ENCODE measurements at regions not wholly inside any gene's neighbourhood (a gene's known extent, or its start where the extent isn't known, plus 50 kb on each side); places are given as distances from the start of the nearest gene placed in this dataset.
"Not testable (repeated sequence)": the region's sequence is repeated elsewhere in the genome, so short reads cannot be mapped to it uniquely, and the experiment has no call there.

DNA sequence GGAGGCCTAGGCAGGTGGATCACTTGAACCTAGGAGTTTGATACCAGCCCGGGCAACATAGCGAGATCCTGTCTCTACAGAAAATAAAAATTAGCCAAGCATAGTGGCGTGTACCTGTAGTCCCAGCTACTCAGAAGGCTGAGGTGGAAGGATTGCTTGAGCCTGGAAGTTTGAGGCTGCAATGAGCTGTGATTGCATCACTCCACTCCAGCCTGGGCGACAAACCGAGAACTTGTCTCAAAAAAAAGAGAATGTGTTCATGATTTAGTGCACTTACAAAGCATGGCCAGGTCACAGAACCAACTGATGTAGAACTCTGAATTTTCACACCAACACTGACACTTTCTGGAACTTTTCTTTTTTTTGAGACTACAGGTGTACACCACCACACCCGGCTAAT lies 182.7 kb downstream of the ZFP64 start:
- DNase-seq (ENCODE audit: low spot score): no peak

GRCh38 chr20:52004715-52005114 lies 186.9 kb downstream of the ZFP64 start:
- no peak for DNase-seq (ENCODE audit: low spot score)

DNA sequence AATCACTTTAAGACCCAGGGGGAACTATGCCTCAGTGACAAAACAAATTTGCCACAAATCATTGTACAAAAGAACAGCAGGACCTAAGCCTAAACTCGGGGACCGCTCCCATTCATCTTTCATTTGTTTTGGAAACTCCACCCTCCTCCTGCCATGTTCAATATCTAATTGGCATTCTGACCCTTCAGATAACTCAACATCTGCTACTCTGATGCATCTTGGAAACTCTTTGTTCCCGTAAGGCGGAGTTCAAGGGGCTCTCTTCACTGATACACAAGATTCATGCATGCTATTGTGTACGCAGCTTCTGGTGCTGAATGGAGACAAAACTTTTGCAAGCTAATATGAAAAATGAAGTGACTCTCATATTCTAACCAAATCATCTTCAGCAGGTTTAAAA lies 187.6 kb downstream of the ZFP64 start:
- DNase-seq (ENCODE audit: low spot score): no peak

DNA sequence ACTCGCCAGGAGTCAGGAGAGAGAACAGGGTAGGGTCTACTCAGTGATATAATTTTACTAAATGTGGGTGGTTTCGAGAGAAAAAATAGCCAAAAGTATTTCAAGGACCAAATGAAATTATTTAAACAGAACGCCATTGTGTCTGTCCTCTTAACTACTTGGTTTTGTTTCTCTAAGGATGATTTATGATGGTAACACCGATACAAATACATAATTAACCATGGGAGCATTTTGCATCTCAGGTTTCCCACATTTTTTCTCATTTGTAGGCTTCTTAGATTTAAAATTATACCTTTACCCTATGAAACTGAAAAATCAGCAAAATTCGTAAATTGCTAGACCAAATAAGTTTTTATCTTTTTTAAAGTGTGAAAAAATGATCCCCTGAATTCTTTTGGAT lies 188.2 kb downstream of the ZFP64 start:
- DNase-seq (ENCODE audit: low spot score): no peak

DNA sequence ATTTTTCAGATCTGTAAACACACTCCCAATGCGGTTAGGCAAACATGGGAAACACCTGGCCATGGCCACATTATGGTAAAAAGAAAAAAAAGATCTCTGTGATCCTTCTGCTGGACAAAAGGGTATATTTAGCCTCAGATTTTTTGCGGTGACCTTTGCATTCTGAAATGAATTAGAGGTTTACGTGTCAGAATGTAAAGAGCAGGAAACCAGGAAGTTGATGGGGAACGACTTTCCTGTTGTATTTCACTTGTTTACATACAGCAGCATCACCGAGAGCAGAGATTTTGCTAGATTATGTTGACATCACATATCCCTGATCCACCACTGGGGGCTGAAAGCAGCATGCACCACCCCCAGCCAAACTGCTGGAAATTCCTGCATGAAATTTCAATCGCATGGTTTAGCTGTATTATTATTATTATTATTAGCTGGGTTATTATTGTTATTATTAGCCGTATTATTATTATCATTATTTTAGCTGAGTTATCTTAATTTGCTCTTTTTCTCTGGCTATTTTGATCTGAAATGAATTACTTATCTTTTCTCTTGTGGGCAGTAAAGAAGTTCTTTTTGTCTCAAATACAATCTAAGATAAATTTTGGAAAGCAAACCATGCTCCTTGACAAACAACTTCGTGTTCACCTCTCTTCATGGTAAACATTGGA lies 189.4 kb downstream of the ZFP64 start:
- DNase-seq (ENCODE audit: low spot score): peak; percentile 32

- not testable (repeated sequence) for DNase-seq (ENCODE audit: low spot score)
Observed at GRCh38 chr20:51997281-51997936, 194.2 kb downstream of the ZFP64 start.

- no peak for DNase-seq (ENCODE audit: low spot score)
Observed at GRCh38 chr20:51995551-51995951, 193.2 kb upstream of the SALL4 start.

DNA sequence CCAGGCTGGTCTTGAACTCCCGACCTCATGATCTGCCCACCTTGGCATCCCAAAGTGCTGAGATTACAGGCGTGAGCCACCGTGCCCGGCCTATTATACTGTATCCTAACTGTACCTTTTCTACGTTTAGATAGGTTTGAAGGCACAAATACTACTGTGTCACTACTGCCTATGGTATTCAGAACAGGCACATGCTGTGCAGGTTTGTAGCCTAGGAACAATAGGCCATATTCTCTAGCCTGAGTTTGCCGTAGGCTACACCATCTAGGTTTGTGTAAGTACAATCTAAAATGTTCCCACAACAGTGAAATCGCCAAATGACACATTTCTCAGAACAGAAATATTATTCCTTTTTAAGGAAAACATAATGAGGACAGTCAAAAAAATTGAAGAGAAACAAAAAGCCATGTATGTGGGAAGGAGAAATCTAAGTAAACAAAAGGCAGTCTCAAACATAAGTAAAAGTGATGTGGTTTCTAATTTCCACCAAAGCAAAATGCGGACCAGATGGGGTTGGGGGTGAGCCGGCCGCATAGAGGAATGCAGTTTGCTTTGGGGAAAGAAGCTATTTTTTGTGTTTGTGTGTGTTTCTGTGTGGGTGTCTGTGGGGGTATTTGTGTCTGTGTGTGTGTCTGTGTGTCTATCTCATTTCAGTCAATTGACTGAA lies 192.6 kb upstream of the SALL4 start:
- DNase-seq (ENCODE audit: low spot score): no peak

GRCh38 chr20:51987812-51988211 lies 185.5 kb upstream of the SALL4 start:
- no peak for DNase-seq (ENCODE audit: low spot score)

DNA sequence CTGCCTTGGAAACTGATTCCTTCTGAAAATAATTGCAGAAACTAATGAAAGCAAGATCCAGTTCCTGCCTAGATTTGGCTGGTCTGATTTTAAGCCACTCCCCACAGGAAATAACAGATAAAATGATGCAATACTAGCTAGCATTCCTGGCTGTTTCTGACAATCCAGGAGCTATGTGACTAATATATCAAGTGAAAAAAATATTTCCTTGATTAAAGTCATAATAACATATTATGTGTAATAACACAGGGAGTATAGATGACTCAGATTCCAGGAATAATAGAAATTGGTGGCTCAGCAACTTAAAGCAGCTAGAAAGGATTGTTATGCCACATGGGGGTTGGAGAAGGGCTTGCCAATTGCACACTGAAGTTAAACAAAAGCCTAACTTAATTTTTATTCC lies 182.7 kb upstream of the SALL4 start:
- DNase-seq (ENCODE audit: low spot score): peak; percentile 81

GRCh38 chr20:51980277-51980676 lies 178.0 kb upstream of the SALL4 start:
- DNase-seq (ENCODE audit: low spot score): no peak

GRCh38 chr20:51979226-51979625 lies 176.9 kb upstream of the SALL4 start:
- DNase-seq (ENCODE audit: low spot score): no peak

DNA sequence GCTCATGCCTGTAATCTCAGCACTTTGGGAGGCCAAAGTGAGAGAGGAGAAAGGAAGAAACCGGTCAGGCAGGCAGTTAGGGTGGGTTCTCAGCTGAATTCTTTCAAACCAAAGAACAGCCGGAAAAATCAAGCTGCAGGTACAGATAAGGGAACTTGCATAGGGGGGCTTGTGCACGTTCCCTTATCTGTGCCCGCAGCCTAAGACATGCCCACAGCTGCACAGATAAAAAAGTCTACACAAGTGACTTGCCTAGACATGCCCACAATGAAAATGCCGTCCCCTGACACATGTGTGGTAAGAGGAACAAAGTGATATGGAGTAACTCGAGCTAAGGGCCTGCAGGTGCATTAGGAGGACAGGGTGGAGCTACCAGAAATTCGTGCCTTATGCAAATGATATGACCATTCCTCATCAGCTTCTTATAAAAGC lies 175.8 kb upstream of the SALL4 start:
- DNase-seq (ENCODE audit: low spot score): no peak

GRCh38 chr20:51972056-51972455 lies 169.7 kb upstream of the SALL4 start:
- no peak for DNase-seq (ENCODE audit: low spot score)

- no peak for DNase-seq (ENCODE audit: low spot score)
Observed at GRCh38 chr20:51970858-51971257, 168.5 kb upstream of the SALL4 start.

DNA sequence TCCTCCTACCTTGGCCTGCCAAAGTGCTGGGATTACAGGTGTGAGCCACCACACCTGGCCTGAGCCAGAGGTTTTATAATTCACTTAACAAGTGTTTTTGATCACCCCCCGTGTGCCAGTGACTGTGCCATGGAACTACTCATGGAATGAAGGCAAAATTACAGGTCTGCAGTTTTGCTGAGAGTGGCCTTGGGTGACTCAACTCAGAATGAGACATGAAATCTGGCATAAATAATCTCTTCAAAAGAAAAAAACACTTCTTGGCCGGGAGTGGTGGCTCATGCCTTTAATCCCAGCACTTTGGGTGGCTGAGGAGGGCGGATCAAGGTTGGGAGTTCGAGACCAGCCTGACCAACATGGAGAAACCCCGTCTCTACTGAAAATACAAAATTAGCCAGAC lies 166.9 kb upstream of the SALL4 start:
- no peak for DNase-seq (ENCODE audit: low spot score)

DNA sequence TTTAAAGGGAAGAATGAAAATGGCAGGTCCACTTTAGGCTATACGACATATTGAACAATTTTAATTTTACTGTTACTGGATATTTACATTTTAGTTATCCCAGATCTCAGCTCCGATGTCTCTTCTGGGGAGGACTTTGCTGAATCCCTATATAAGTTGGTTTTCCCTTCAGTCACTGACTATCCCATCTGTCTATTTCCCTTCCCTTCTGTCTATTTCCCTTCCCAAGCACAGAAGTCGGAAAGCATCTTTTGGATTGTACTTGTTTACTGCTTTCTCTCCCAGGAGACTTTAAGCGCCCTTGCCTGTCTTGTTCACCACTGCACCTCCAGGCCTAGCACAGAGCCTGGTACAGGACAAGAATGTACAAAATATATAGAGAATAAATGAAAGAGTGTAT lies 165.8 kb upstream of the SALL4 start:
- no peak for DNase-seq (ENCODE audit: low spot score)

GRCh38 chr20:51966296-51966971 lies 164.1 kb upstream of the SALL4 start:
- DNase-seq (ENCODE audit: low spot score): peak; percentile 67

GRCh38 chr20:51961964-51962761 lies 159.8 kb upstream of the SALL4 start:
- DNase-seq (ENCODE audit: low spot score): no peak

GRCh38 chr20:51960047-51960675 lies 157.8 kb upstream of the SALL4 start:
- DNase-seq (ENCODE audit: low spot score): no peak

GRCh38 chr20:51959066-51959542 lies 156.8 kb upstream of the SALL4 start:
- DNase-seq (ENCODE audit: low spot score): no peak

All from LoVo (cell line).